Breast epithelium (tissue), 3 donors: ENCODE measurements at regions not wholly inside any gene's neighbourhood (a gene's known extent, or its start where the extent isn't known, plus 50 kb on each side); places are given as distances from the start of the nearest gene placed in this dataset.

Experiments
- CTCF ChIP-seq, 3 donors: fragments of 450-650 bp; IDR thresholded peaks; one replicate each; pipeline ENCODE4 v1.5.1; 2016 to 2017; ENCODE audit warnings: antibody characterized with exemption in 3 of 3, mild to moderate bottlenecking in 3 of 3, moderate library complexity in 3 of 3
- POLR2A ChIP-seq: fragments of 450-650 bp; IDR thresholded peaks from one replicate; pipeline ENCODE4 v1.6.1; 2016; ENCODE audit warnings: antibody characterized with exemption, mild to moderate bottlenecking, moderate library complexity

GRCh38 chr2:9146646-9147045 is 60.0 kb upstream of the ASAP2 start:
- TF ChIP-seq CTCF (IDR thresholded peaks at IDR 0.05) (no peak), POLR2A (no peak)
